ENCODE measurements at regions not wholly inside any gene's neighbourhood (a gene's known extent, or its start where the extent isn't known, plus 50 kb on each side); places are given as distances from the start of the nearest gene placed in this dataset.

GRCh38 chr13:81283561-81283960, 942.6 kb upstream of the SPRY2 start:
- H3K27me3 ChIP-seq (ENCODE audit: insufficient read depth), result no peaks in the 10 kb centered on the region
- no peaks in the 10 kb centered on the region for H3K79me2 ChIP-seq (replicated peaks; ENCODE audit: insufficient read depth)
- peaks cover 12% of the 10 kb centered on the region; the same call in 2 of the 3 replicates for H3K9me3 Mint-ChIP-seq
- no peak overlapping the region for H3K4me3 Mint-ChIP-seq
- peaks cover 4% of the 10 kb centered on the region; the same call in 2 of the 3 replicates for H3K36me3 Mint-ChIP-seq (ENCODE audit: low read depth)
- no peaks in the 10 kb centered on the region for H4K20me1 ChIP-seq (replicated peaks; ENCODE audit: insufficient read depth)
- H3K27ac Mint-ChIP-seq, result no peak overlapping the region
- TF ChIP-seq STAT1 (IDR thresholded peaks at IDR 0.05; ENCODE audit: unreplicated experiment) (no peak), EZH2phosphoT487 (IDR thresholded peaks at IDR 0.05; ENCODE audit: unreplicated experiment) (no peak), CREB1 (CRISPR knock-in tag; IDR thresholded peaks at IDR 0.05; ENCODE audit: low read depth) (no peak), POLR2AphosphoS5 (IDR thresholded peaks at IDR 0.05; ENCODE audit: low read depth) (no peak), ZNF331 (CRISPR knock-in tag; IDR thresholded peaks at IDR 0.05; ENCODE audit: low read depth) (no peak), CTCF (conservative IDR thresholded peaks at IDR 0.05; ENCODE audit: low read depth in 2 of 2) (no peak), ZNF114 (CRISPR knock-in tag; IDR thresholded peaks at IDR 0.05) (no peak), ETS1 (IDR thresholded peaks at IDR 0.05) (no peak), NANOG (IDR thresholded peaks at IDR 0.05; ENCODE audit: borderline replicate concordance) (no peak), JUNB (IDR thresholded peaks at IDR 0.05; ENCODE audit: unreplicated experiment) (no peak), REST (IDR thresholded peaks at IDR 0.05; ENCODE audit: unreplicated experiment) (no peak), ZNF462 (CRISPR knock-in tag; IDR thresholded peaks at IDR 0.05) (no peak), EZH2 (IDR thresholded peaks at IDR 0.05; ENCODE audit: low read depth, unreplicated experiment) (no peak)
- H3K4me2 ChIP-seq, result no peak overlapping the region
- no peak overlapping the region for H3K27ac ChIP-seq (ENCODE audit: low read depth)
- H3F3A ChIP-seq (replicated peaks; ENCODE audit: low read depth), result no peaks in the 10 kb centered on the region
- H3K9me2 ChIP-seq (ENCODE audit: insufficient read depth), result no peaks in the 10 kb centered on the region; the same call in 1 of the 2 replicates
- DNase-seq (ENCODE audit: low spot score) (no peak), ATAC-seq (no peak)
- H3K27me3 Mint-ChIP-seq (ENCODE audit: insufficient read depth, low read depth, poor library complexity), result peaks cover 3% of the 10 kb centered on the region
- H3K4me3 ChIP-seq, result no peak overlapping the region
- no peak overlapping the region for H2AFZ ChIP-seq
- no peaks in the 10 kb centered on the region for H3K4me1 ChIP-seq (ENCODE audit: insufficient read depth)
- no peaks in the 10 kb centered on the region for H3K4me1 Mint-ChIP-seq
- H3K36me3 ChIP-seq (ENCODE audit: insufficient read depth), result no peaks in the 10 kb centered on the region
